LNCaP clone FGC (cell line): ENCODE measurements at regions not wholly inside any gene's neighbourhood (a gene's known extent, or its start where the extent isn't known, plus 50 kb on each side); places are given as distances from the start of the nearest gene placed in this dataset.

Experiments used
- DNase-seq: peaks from one replicate; pipeline ENCODE4 v3.0.0-alpha.2; 2011; ENCODE audit warnings: low read depth
- H3K4me3 ChIP-seq: 2 replicates; pipeline ENCODE4 v1.5.1; 2011; ENCODE audit warnings: mild to moderate bottlenecking, low read depth, low read length, control low read depth
- TF ChIP-seq, protein P1 (sequence below): IDR thresholded peaks from 2 replicates; pipeline ENCODE4 v1.5.1; 2012; ENCODE audit warnings: mild to moderate bottlenecking; ENCODE audit not compliant: control insufficient read depth, insufficient read depth; ENCODE audit errors: extremely low read depth

DNA sequence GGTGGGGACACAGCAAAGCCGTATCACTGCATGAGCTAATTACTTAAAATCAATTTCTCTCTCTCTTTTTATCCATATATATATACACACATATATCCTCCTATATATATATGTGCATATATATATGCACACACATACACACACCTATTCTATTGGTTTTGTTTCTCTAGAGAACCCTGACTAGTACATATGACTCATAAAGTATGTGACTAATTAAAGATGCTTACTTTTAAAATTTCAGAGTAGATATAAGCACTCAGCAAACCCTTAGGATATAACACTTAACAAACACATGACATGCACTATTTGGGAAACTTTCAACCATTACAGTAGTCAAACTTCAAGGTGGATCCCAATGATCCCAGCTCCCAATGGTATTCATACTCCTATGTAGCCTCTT is 732.6 kb downstream of the ROBO2 start:
- DNase-seq = no peak
- H3K4me3 ChIP-seq = no peak overlapping the region
- TF ChIP-seq, protein P1, sequence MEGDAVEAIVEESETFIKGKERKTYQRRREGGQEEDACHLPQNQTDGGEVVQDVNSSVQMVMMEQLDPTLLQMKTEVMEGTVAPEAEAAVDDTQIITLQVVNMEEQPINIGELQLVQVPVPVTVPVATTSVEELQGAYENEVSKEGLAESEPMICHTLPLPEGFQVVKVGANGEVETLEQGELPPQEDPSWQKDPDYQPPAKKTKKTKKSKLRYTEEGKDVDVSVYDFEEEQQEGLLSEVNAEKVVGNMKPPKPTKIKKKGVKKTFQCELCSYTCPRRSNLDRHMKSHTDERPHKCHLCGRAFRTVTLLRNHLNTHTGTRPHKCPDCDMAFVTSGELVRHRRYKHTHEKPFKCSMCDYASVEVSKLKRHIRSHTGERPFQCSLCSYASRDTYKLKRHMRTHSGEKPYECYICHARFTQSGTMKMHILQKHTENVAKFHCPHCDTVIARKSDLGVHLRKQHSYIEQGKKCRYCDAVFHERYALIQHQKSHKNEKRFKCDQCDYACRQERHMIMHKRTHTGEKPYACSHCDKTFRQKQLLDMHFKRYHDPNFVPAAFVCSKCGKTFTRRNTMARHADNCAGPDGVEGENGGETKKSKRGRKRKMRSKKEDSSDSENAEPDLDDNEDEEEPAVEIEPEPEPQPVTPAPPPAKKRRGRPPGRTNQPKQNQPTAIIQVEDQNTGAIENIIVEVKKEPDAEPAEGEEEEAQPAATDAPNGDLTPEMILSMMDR = no peak

GRCh38 chr3:77773084-77773483 is 733.2 kb downstream of the ROBO2 start:
- H3K4me3 ChIP-seq = no peak overlapping the region
- no peak for DNase-seq
- TF ChIP-seq, protein P1 = no peak

GRCh38 chr3:77780278-77780996 is 740.5 kb downstream of the ROBO2 start:
- TF ChIP-seq, protein P1 = no peak
- no peak overlapping the region for H3K4me3 ChIP-seq
- DNase-seq = no peak

GRCh38 chr3:77786216-77786615 is 746.3 kb downstream of the ROBO2 start:
- TF ChIP-seq, protein P1 = no peak
- no peak for DNase-seq
- H3K4me3 ChIP-seq = no peak overlapping the region

DNA sequence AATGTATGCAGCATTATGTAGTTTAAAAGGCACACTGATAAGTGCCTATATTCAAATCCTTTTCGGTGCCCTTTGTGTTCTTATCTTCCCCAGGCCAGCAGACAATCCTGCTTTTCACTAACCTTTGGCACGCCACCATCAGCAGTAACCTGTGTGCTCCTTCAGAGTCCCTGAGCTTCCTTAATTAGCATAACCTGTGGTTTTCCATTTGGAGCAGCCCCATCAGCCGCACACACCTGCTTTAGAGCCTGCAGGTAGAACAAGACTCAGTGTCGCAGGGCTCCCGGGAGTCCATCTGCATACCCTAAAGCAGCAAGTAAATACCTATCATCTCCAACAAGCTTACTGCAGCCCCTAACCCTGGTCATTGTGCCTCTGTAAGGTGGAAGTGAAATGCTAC is 755.1 kb downstream of the ROBO2 start:
- no peak overlapping the region for H3K4me3 ChIP-seq
- DNase-seq = no peak
- TF ChIP-seq, protein P1 = no peak

GRCh38 chr3:77799278-77799677 is 759.4 kb downstream of the ROBO2 start:
- TF ChIP-seq, protein P1 = no peak
- no peak overlapping the region for H3K4me3 ChIP-seq
- no peak for DNase-seq

GRCh38 chr3:77800893-77801292 is 761.0 kb downstream of the ROBO2 start:
- no peak for DNase-seq
- no peak overlapping the region for H3K4me3 ChIP-seq
- TF ChIP-seq, protein P1 = no peak
